H9 (cell line): ENCODE measurements at regions not wholly inside any gene's neighbourhood (a gene's known extent, or its start where the extent isn't known, plus 50 kb on each side); places are given as distances from the start of the nearest gene placed in this dataset.

Experiments used
- DNase-seq: peaks from one replicate; pipeline ENCODE4 v3.0.0-alpha.2; 2017
- H2AFZ ChIP-seq: one replicate; pipeline ENCODE4 v1.6.1; 2013; ENCODE audit warnings: mild to moderate bottlenecking, low read length, control low read depth, moderate library complexity
- H2AK5ac ChIP-seq: 2 replicates; pipeline ENCODE4 v1.6.1; 2013; ENCODE audit warnings: low read length, control low read depth, mixed read lengths; ENCODE audit not compliant: insufficient read length
- H2BK120ac ChIP-seq: one replicate; pipeline ENCODE4 v1.6.1; 2013; ENCODE audit warnings: low read depth, mild to moderate bottlenecking, low read length, control low read depth, inconsistent platforms; ENCODE audit not compliant: poor library complexity, severe bottlenecking
- H2BK12ac ChIP-seq: 2 replicates; pipeline ENCODE4 v1.6.1; 2013; ENCODE audit warnings: low read length, control low read depth, mixed read lengths, low read depth; ENCODE audit not compliant: insufficient read length
- H2BK15ac ChIP-seq: 2 replicates; pipeline ENCODE4 v1.6.1; 2013; ENCODE audit warnings: low read depth, low read length, control low read depth
- H2BK20ac ChIP-seq: one replicate; pipeline ENCODE4 v1.6.1; 2013; ENCODE audit warnings: low read depth, mild to moderate bottlenecking, low read length, control low read depth, inconsistent platforms; ENCODE audit not compliant: poor library complexity, severe bottlenecking
- H2BK5ac ChIP-seq: 2 replicates; pipeline ENCODE4 v1.6.1; 2013; ENCODE audit warnings: low read length, control low read depth, mixed read lengths; ENCODE audit not compliant: insufficient read length
- H3K14ac ChIP-seq: 2 replicates; pipeline ENCODE4 v1.6.1; 2013; ENCODE audit warnings: low read length, control low read depth; ENCODE audit not compliant: insufficient read depth
- H3K18ac ChIP-seq: 2 replicates; pipeline ENCODE4 v1.6.1; 2013; ENCODE audit warnings: low read depth, mild to moderate bottlenecking, mixed read lengths, low read length, control low read depth; ENCODE audit not compliant: insufficient read length
- H3K23ac ChIP-seq: 2 replicates; pipeline ENCODE4 v1.6.1; 2013; ENCODE audit warnings: low read length, control low read depth, mixed read lengths, low read depth; ENCODE audit not compliant: insufficient read length
- H3K23me2 ChIP-seq: 2 replicates; pipeline ENCODE4 v1.6.1; 2013; ENCODE audit warnings: low read depth, mild to moderate bottlenecking, mixed read lengths, low read length, control low read depth; ENCODE audit not compliant: insufficient read length, poor library complexity, severe bottlenecking
- H3K27ac ChIP-seq: 2 replicates; pipeline ENCODE4 v1.5.1; 2013; ENCODE audit warnings: low read length, control low read depth, mixed read lengths, low read depth; ENCODE audit not compliant: insufficient read length
- H3K27me3 ChIP-seq: 2 replicates; pipeline ENCODE4 v1.6.1; 2013; ENCODE audit warnings: low read length, control low read depth, inconsistent platforms; ENCODE audit not compliant: insufficient read depth
- H3K4ac ChIP-seq: 2 replicates; pipeline ENCODE4 v1.6.1; 2013; ENCODE audit warnings: low read depth, mild to moderate bottlenecking, control low read depth, inconsistent platforms, low read length, moderate library complexity
- H3K4me1 ChIP-seq: 2 replicates; pipeline ENCODE4 v1.6.1; 2013; ENCODE audit warnings: low read length, control low read depth, inconsistent platforms; ENCODE audit not compliant: insufficient read depth
- H3K4me2 ChIP-seq: 2 replicates; pipeline ENCODE4 v1.6.1; 2013; ENCODE audit warnings: low read length, control low read depth, mixed read lengths; ENCODE audit not compliant: insufficient read length, insufficient read depth
- H3K56ac ChIP-seq: 2 replicates; pipeline ENCODE4 v1.6.1; 2013; ENCODE audit warnings: low read depth, mild to moderate bottlenecking, mixed read lengths, low read length, control low read depth; ENCODE audit not compliant: insufficient read length
- H3K79me1 ChIP-seq: 2 replicates; pipeline ENCODE4 v1.6.1; 2013; ENCODE audit warnings: low read depth, mild to moderate bottlenecking, moderate library complexity, low read length, control low read depth, inconsistent platforms; ENCODE audit not compliant: insufficient read depth, poor library complexity, severe bottlenecking
- H3K79me2 ChIP-seq: 2 replicates; pipeline ENCODE4 v1.6.1; 2013; ENCODE audit warnings: low read length, control low read depth, inconsistent platforms; ENCODE audit not compliant: insufficient read depth
- H3K9ac ChIP-seq: 2 replicates; pipeline ENCODE4 v1.6.1; 2013; ENCODE audit warnings: low read length, control low read depth, mixed read lengths; ENCODE audit not compliant: insufficient read length; ENCODE audit errors: extremely low read depth
- H3K9me3 ChIP-seq: one replicate; pipeline ENCODE4 v1.6.1; 2013; ENCODE audit warnings: low read depth, low read length, inconsistent platforms; ENCODE audit not compliant: control insufficient read depth
- H3T11ph ChIP-seq: one replicate; pipeline ENCODE4 v1.6.1; 2013; ENCODE audit warnings: mild to moderate bottlenecking, low read length, control low read depth, inconsistent platforms
- H4K20me1 ChIP-seq: one replicate; pipeline ENCODE4 v1.6.1; 2013; ENCODE audit not compliant: control insufficient read depth, insufficient read length, insufficient read depth
- H4K5ac ChIP-seq: 2 replicates; pipeline ENCODE4 v1.6.1; 2013; ENCODE audit warnings: low read depth, mild to moderate bottlenecking, mixed read lengths, low read length, control low read depth; ENCODE audit not compliant: insufficient read length
- H4K8ac ChIP-seq: replicated peaks from 2 replicates; pipeline ENCODE4 v1.6.1; 2013; ENCODE audit warnings: low read length, control low read depth, mixed read lengths, low read depth; ENCODE audit not compliant: insufficient read length
- H4K91ac ChIP-seq: 2 replicates; pipeline ENCODE4 v1.6.1; 2013; ENCODE audit warnings: low read depth, mild to moderate bottlenecking, moderate library complexity, mixed read lengths, low read length, control low read depth; ENCODE audit not compliant: insufficient read length
- H3K27ac Mint-ChIP-seq, 3 experiments: 2 replicates in 2 of 3; 3 replicates in 1 of 3; pipeline ENCODE4 v1.8.0; 2020 to 2021; ENCODE audit warnings: mixed read lengths in 3 of 3, mild to moderate bottlenecking in 1 of 3, moderate library complexity in 1 of 3
- H3K27me3 Mint-ChIP-seq: 2 replicates; pipeline ENCODE4 v1.8.0; 2021; ENCODE audit warnings: low read depth, mild to moderate bottlenecking, moderate library complexity, mixed read lengths
- H3K36me3 Mint-ChIP-seq, 3 experiments: 2 replicates in 2 of 3; 3 replicates in 1 of 3; pipeline ENCODE4 v1.8.0; 2020 to 2021; ENCODE audit warnings: low read depth in 3 of 3, mixed read lengths in 3 of 3; ENCODE audit not compliant: insufficient read depth in 1 of 3
- H3K4me1 Mint-ChIP-seq, 2 experiments: 2 replicates each; pipeline ENCODE4 v1.8.0; 2020; ENCODE audit warnings: mixed read lengths in 2 of 2
- H3K4me3 Mint-ChIP-seq, 2 experiments: 2 replicates in 1 of 2; 3 replicates in 1 of 2; pipeline ENCODE4 v1.8.0; 2020 to 2021; ENCODE audit warnings: mild to moderate bottlenecking in 2 of 2, mixed read lengths in 2 of 2, moderate library complexity in 1 of 2
- H3K9me3 Mint-ChIP-seq, 2 experiments: 2 replicates in 1 of 2; 3 replicates in 1 of 2; pipeline ENCODE4 v1.8.0; 2020; ENCODE audit warnings: mild to moderate bottlenecking in 2 of 2, mixed read lengths in 2 of 2, moderate library complexity in 1 of 2
- CTCF ChIP-seq: fragments of 200-600 bp; sonication (generic); conservative IDR thresholded peaks from 3 replicates; pipeline ENCODE4 v1.8.0; 2021; ENCODE audit warnings: antibody characterized with exemption, mild to moderate bottlenecking
- WGBS: extraction: QIAGEN DNeasy Blood & Tissue Kit; methylation state at CpG from one replicate; pipeline ENCODE4 v1.1.7; 2013; ENCODE audit warnings: missing lambda C conversion rate, low lambda C conversion rate, mixed read lengths; ENCODE audit not compliant: insufficient read length; ENCODE audit errors: extremely low coverage; 5-methylcytosine and 5-hydroxymethylcytosine counted together

GRCh38 chr15:95538693-95539092 lies 791.8 kb upstream of the NR2F2 start:
- Histone ChIP-seq H3K9ac (no peak overlapping the region), H3K79me2 (no peaks in the 10 kb centered on the region), H3K23ac (no peak overlapping the region), H4K5ac (no peak overlapping the region), H2BK12ac (no peak overlapping the region), H3K9me3 (no peaks in the 10 kb centered on the region), H3K56ac (no peak overlapping the region), H3T11ph (no peak overlapping the region), H4K91ac (no peak overlapping the region), H2BK5ac (no peak overlapping the region), H2BK120ac (no peak overlapping the region), H3K79me1 (no peaks in the 10 kb centered on the region), H2AK5ac (no peak overlapping the region), H4K20me1 (no peaks in the 10 kb centered on the region), H2BK15ac (no peak overlapping the region), H2BK20ac (no peak overlapping the region), H3K27ac (no peak overlapping the region), H4K8ac (no peak overlapping the region), H3K18ac (no peak overlapping the region), H3K23me2 (no peaks in the 10 kb centered on the region), H3K27me3 (no peaks in the 10 kb centered on the region), H3K4me2 (no peak overlapping the region), H3K4ac (no peak overlapping the region), H2AFZ (no peak overlapping the region), H3K14ac (no peak overlapping the region), H3K4me1 (no peaks in the 10 kb centered on the region)
- no CpG with 5 or more reads among the region's 5 CpGs for WGBS
- no peaks in the 10 kb centered on the region for H3K36me3 Mint-ChIP-seq
- no peak overlapping the region for H3K27ac Mint-ChIP-seq
- peaks cover 2 to 5% of the 10 kb centered on the region in 2 experiments; a peak in 3 of 4 replicates for H3K4me1 Mint-ChIP-seq
- no peaks in the 10 kb centered on the region for H3K27me3 Mint-ChIP-seq
- no peak for TF ChIP-seq CTCF
- no peak for DNase-seq
- no peaks in the 10 kb centered on the region for H3K9me3 Mint-ChIP-seq
- no peak overlapping the region for H3K4me3 Mint-ChIP-seq
